Activated CD8-positive, alpha-beta memory T cell treated with anti-CD3 and anti-CD28 coated beads, Interleukin-2, amount 50 U/mL, for 24 hours (primary cell): ENCODE measurements at regions not wholly inside any gene's neighbourhood (a gene's known extent, or its start where the extent isn't known, plus 50 kb on each side); places are given as distances from the start of the nearest gene placed in this dataset.

Experiments
- DNase-seq: peaks from one replicate; pipeline ENCODE4 v3.0.0-alpha.2; 2020; ENCODE audit errors: extremely low read depth

GRCh38 chr20:57056651-57057050 is 209.8 kb downstream of the BMP7 start:
- no peak for DNase-seq

- no peak for DNase-seq
Observed at GRCh38 chr20:57059055-57059596, 207.3 kb downstream of the BMP7 start.

GRCh38 chr20:57060407-57061050 is 205.9 kb downstream of the BMP7 start:
- DNase-seq: no peak

GRCh38 chr20:57061051-57061900 is 205.2 kb downstream of the BMP7 start:
- no peak for DNase-seq

- DNase-seq: no peak
Observed at GRCh38 chr20:57062241-57062640, 204.2 kb downstream of the BMP7 start.

- DNase-seq: no peak
Observed at GRCh38 chr20:57062696-57063270, 203.7 kb downstream of the BMP7 start.

- no peak for DNase-seq
Observed at GRCh38 chr20:57064836-57065235, 201.6 kb downstream of the BMP7 start.

- DNase-seq: no peak
Observed at GRCh38 chr20:57065646-57066045, 200.8 kb downstream of the BMP7 start.

GRCh38 chr20:57066126-57066900 is 200.1 kb downstream of the BMP7 start:
- no peak for DNase-seq

- DNase-seq: no peak
Observed at GRCh38 chr20:57069442-57069841, 197.0 kb downstream of the BMP7 start.

GRCh38 chr20:57070296-57070695 is 196.1 kb downstream of the BMP7 start:
- no peak for DNase-seq

GRCh38 chr20:57071283-57071731 is 195.1 kb downstream of the BMP7 start:
- no peak for DNase-seq

GRCh38 chr20:57071954-57072583 is 194.4 kb downstream of the BMP7 start:
- DNase-seq: no peak

GRCh38 chr20:57073402-57073801 is 193.0 kb downstream of the BMP7 start:
- DNase-seq: no peak

- DNase-seq: no peak
Observed at GRCh38 chr20:57074386-57074785, 192.1 kb downstream of the BMP7 start.

GRCh38 chr20:57075181-57075580 is 191.3 kb downstream of the BMP7 start:
- no peak for DNase-seq

- no peak for DNase-seq
Observed at GRCh38 chr20:57075603-57076002, 190.8 kb downstream of the BMP7 start.

GRCh38 chr20:57076152-57076652 is 190.2 kb downstream of the BMP7 start:
- DNase-seq: no peak

GRCh38 chr20:57076951-57077350 is 189.5 kb downstream of the BMP7 start:
- DNase-seq: no peak

GRCh38 chr20:57078116-57078515 is 188.3 kb downstream of the BMP7 start:
- no peak for DNase-seq
